WTC11 (cell line): ENCODE measurements at regions not wholly inside any gene's neighbourhood (a gene's known extent, or its start where the extent isn't known, plus 50 kb on each side); places are given as distances from the start of the nearest gene placed in this dataset.

Experiments used
- CBFB ChIP-seq: sonication (generic); formaldehyde crosslinking; IDR thresholded peaks from 2 replicates; pipeline ENCODE4 v1.8.1; 2022; ENCODE audit warnings: mild to moderate bottlenecking, low read depth, missing genetic modification reagents
- NFYB ChIP-seq: sonication (generic); formaldehyde crosslinking; conservative IDR thresholded peaks from 2 replicates; pipeline ENCODE4 v1.8.0; 2022; ENCODE audit warnings: low read depth, missing genetic modification reagents
- NR3C1 ChIP-seq: sonication (generic); formaldehyde crosslinking; conservative IDR thresholded peaks from 2 replicates; pipeline ENCODE4 v1.8.1; 2023; ENCODE audit warnings: low read depth, mild to moderate bottlenecking, missing genetic modification reagents
- ZNF416 ChIP-seq: fragments of 250-450 bp; sonication (Bioruptor Pico); IDR thresholded peaks from 2 replicates; pipeline ENCODE4 v1.9.0; 2021; ENCODE audit warnings: mild to moderate bottlenecking, inconsistent platforms
- TF ChIP-seq, protein P1 (sequence below): sonication (generic); formaldehyde crosslinking; conservative IDR thresholded peaks from 2 replicates; pipeline ENCODE4 v1.8.1; 2022; ENCODE audit warnings: mild to moderate bottlenecking, missing genetic modification reagents
- TF ChIP-seq, protein P2 (sequence below): fragments of 200-600 bp; IDR thresholded peaks from 2 replicates; pipeline ENCODE4 v1.8.0; 2022; ENCODE audit warnings: antibody characterized with exemption
- TF ChIP-seq, protein P3 (sequence below): sonication (generic); formaldehyde crosslinking; IDR thresholded peaks from 2 replicates; pipeline ENCODE4 v1.8.0; 2023; ENCODE audit warnings: missing genetic modification reagents, mild to moderate bottlenecking, borderline replicate concordance
- TF ChIP-seq, protein P4 (sequence below): sonication (generic); formaldehyde crosslinking; IDR thresholded peaks from 2 replicates; pipeline ENCODE4 v1.8.1; 2023; ENCODE audit warnings: mild to moderate bottlenecking, missing genetic modification reagents
- TF ChIP-seq, protein P5 (sequence below): sonication (generic); formaldehyde crosslinking; IDR thresholded peaks from 2 replicates; pipeline ENCODE4 v1.8.0; 2022; ENCODE audit warnings: mild to moderate bottlenecking, missing genetic modification reagents

DNA sequence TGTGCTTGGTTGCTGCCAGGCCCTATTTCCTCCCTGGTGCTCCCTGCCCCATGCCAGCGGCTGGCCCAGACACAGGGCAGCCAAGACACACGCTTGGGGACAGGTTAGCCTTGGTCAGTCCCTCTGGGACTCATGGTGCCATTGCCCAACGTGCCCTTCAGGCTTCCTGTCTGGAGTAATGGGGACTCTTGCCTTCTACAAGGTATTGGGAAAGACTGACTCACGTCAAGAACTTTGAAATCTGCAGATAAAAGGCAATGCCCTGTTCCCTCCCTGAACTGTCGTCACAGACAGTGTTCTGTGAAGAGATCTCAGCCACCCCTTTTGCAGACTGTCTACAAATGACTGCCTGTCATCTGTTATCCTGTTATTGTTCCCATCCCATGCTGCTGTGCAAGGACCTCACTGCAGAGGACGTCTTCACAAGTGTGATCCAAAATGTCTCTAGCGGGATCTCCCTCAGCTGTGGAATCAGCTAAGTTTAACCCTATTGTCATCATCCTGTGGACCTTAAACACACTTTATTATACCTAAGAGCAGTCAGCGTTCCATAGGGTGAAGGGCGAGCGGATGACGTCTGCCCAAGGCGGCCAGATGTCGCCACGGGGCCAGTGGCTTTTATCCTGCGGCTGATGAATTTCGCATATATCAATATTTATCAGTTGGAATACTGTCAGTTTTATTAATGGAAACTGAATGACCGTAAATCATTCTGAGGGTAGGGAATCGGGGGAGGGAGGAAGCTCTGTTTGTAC, 59.0 kb downstream of the GSX1 start:
- TF ChIP-seq ZNF416 (CRISPR knock-in tag) (no peak), NFYB (CRISPR knock-in tag) (no peak), CBFB (no peak), NR3C1 (CRISPR knock-in tag) (no peak)
- TF ChIP-seq, protein P1, sequence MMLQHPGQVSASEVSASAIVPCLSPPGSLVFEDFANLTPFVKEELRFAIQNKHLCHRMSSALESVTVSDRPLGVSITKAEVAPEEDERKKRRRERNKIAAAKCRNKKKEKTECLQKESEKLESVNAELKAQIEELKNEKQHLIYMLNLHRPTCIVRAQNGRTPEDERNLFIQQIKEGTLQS (CRISPR knock-in tag), result no peak
- TF ChIP-seq, protein P2, sequence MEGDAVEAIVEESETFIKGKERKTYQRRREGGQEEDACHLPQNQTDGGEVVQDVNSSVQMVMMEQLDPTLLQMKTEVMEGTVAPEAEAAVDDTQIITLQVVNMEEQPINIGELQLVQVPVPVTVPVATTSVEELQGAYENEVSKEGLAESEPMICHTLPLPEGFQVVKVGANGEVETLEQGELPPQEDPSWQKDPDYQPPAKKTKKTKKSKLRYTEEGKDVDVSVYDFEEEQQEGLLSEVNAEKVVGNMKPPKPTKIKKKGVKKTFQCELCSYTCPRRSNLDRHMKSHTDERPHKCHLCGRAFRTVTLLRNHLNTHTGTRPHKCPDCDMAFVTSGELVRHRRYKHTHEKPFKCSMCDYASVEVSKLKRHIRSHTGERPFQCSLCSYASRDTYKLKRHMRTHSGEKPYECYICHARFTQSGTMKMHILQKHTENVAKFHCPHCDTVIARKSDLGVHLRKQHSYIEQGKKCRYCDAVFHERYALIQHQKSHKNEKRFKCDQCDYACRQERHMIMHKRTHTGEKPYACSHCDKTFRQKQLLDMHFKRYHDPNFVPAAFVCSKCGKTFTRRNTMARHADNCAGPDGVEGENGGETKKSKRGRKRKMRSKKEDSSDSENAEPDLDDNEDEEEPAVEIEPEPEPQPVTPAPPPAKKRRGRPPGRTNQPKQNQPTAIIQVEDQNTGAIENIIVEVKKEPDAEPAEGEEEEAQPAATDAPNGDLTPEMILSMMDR, result no peak
- TF ChIP-seq, protein P3, sequence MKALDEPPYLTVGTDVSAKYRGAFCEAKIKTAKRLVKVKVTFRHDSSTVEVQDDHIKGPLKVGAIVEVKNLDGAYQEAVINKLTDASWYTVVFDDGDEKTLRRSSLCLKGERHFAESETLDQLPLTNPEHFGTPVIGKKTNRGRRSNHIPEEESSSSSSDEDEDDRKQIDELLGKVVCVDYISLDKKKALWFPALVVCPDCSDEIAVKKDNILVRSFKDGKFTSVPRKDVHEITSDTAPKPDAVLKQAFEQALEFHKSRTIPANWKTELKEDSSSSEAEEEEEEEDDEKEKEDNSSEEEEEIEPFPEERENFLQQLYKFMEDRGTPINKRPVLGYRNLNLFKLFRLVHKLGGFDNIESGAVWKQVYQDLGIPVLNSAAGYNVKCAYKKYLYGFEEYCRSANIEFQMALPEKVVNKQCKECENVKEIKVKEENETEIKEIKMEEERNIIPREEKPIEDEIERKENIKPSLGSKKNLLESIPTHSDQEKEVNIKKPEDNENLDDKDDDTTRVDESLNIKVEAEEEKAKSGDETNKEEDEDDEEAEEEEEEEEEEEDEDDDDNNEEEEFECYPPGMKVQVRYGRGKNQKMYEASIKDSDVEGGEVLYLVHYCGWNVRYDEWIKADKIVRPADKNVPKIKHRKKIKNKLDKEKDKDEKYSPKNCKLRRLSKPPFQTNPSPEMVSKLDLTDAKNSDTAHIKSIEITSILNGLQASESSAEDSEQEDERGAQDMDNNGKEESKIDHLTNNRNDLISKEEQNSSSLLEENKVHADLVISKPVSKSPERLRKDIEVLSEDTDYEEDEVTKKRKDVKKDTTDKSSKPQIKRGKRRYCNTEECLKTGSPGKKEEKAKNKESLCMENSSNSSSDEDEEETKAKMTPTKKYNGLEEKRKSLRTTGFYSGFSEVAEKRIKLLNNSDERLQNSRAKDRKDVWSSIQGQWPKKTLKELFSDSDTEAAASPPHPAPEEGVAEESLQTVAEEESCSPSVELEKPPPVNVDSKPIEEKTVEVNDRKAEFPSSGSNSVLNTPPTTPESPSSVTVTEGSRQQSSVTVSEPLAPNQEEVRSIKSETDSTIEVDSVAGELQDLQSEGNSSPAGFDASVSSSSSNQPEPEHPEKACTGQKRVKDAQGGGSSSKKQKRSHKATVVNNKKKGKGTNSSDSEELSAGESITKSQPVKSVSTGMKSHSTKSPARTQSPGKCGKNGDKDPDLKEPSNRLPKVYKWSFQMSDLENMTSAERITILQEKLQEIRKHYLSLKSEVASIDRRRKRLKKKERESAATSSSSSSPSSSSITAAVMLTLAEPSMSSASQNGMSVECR (CRISPR knock-in tag), result no peak
- TF ChIP-seq, protein P4, sequence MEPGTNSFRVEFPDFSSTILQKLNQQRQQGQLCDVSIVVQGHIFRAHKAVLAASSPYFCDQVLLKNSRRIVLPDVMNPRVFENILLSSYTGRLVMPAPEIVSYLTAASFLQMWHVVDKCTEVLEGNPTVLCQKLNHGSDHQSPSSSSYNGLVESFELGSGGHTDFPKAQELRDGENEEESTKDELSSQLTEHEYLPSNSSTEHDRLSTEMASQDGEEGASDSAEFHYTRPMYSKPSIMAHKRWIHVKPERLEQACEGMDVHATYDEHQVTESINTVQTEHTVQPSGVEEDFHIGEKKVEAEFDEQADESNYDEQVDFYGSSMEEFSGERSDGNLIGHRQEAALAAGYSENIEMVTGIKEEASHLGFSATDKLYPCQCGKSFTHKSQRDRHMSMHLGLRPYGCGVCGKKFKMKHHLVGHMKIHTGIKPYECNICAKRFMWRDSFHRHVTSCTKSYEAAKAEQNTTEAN (CRISPR knock-in tag), result no peak
- TF ChIP-seq, protein P5, sequence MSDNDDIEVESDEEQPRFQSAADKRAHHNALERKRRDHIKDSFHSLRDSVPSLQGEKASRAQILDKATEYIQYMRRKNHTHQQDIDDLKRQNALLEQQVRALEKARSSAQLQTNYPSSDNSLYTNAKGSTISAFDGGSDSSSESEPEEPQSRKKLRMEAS (CRISPR knock-in tag), result no peak
